ACHN (cell line): ENCODE measurements at regions not wholly inside any gene's neighbourhood (a gene's known extent, or its start where the extent isn't known, plus 50 kb on each side); places are given as distances from the start of the nearest gene placed in this dataset.
"Not testable (repeated sequence)": the region's sequence is repeated elsewhere in the genome, so short reads cannot be mapped to it uniquely, and the experiment has no call there.

Experiments used
- DNase-seq: peaks from one replicate; pipeline ENCODE4 v3.0.0-alpha.2; 2015
- in situ Hi-C: cut with HindIII; loops from 2 replicates; pipeline ENCODE4 v1.10.0; 2017; ENCODE audit warnings: low sequenced_read_pairs, low pct_ligation_motif_present, low pct_unique_long_range_greater_than_20kb

- DNase-seq, result no peak
- in situ Hi-C loops, result no loop called here
These were observed 124.0 kb upstream of the CDC42EP3 start for GRCh38 chr2:37795456-37795855.

- in situ Hi-C loops, result no loop called here
These were observed 124.5 kb upstream of the CDC42EP3 start for GRCh38 chr2:37795938-37796337.

GRCh38 chr2:37796481-37796880 lies 125.0 kb upstream of the CDC42EP3 start:
- in situ Hi-C loops, result no loop called here
- no peak for DNase-seq

More at GRCh38 chr2:37795938-37796337, 124.5 kb upstream of the CDC42EP3 start:
- no peak for DNase-seq

DNA sequence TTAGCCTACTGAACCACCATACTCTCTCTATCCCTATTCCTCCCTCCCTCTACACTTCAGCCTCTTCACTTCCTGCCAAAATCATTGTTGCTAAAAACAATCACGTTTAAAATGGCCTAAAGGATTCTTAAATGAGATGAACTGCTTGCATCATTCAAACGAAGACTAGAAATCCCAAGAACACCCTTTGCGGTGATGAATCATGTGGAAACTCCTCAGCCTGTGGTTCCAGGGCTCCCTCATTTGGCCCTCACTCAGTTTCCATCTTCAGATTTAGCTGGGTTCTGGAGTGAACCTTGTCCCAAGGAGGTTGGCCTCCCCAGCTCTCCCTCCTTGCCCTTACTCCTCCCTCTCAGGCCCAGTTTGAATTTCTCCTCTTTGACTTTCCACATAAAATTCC lies 125.6 kb upstream of the CDC42EP3 start:
- in situ Hi-C loops, result no loop called here
- no peak for DNase-seq

DNA sequence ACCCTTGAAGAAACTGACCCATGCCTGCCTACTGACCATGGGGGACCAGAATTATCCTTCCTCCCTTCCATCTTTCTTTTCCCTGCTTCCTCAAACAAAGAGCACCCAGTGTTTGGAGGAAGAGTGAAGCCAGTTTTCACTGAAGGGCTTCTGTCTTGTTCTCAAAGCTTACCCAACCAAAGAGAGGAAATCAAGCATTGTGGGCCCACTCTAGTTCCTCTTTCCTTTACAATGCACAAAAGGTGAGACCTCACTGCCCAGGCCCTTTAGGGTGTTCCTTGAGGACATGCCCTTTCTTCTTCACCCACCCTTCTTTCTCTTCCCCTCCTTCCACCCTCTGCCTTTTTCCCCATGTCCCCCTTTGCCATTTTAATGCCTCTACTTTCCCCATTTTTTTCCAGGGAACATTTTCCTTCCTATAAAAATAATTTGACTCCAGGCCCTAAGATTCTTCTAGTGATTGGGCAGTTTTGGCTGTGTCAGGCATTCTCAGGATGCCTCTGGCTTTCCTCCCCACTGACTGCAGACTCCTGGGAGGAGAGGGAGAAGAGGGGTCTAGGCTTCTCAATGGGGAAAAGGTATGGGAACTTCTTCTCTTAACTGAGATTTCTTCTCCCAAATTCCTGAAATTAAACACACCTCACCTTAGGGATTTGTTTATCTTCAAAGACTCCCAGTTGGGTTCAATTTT lies 126.6 kb upstream of the RMDN2 start:
- DNase-seq, result no peak
- in situ Hi-C loops, result no loop called here

DNA sequence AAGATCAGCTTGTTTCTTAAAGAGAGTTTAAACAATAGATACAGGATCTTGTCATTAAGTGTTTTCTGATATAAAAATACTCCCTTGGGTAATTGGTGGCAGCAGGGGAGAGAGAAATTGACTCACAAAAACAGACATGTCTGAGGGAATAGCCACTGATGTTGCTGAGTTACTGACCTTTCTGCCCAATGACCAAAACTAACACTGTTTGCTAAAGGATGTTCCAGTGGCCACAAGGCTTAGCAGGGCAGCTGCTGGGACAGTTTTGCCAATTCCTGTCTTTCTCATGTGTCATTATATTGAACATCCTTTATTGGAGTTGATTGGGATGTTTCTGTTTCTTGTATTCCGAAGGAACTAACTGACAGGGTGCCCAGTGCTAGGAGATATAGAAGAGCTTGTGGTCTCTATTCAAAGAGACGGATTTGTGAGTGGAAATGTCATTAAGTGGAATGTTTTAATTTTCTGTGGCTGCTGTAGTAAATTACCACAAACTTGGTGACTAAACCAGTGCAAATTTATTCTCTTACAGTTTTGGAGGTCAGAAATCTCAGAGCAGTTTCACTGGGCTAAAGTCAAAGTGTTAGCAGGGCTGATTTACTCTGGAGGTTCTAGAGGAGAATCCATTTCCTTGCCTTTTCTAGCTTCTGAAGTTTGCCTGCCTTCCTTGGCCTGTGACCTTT lies 124.8 kb upstream of the RMDN2 start:
- no peak for DNase-seq
- in situ Hi-C loops, result no loop called here

DNA sequence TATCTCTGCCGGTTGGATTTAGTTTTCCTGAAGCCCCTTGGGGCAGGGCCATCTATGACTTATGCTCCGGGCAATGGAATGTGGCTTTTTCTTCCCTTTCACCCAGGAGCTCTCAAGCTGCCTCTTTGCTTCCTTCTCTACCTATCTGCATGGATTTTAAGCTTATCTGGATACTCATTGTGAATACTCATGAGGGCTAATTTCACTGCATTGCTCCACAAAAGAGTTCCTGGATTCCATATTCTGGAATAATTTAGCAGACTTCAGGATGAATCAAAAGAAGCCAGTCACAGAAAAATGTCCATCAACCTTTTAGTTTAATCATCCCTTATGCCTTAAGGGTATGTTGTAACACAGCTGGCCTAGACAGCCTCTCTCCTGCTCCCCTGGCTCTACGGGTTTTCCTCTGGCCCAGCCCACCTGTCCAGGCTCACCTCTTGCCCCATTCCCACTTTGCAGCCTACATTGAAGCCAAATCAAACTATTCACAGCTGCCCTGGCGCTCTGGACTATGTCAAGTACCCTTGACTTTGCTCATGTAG lies 122.8 kb upstream of the RMDN2 start:
- DNase-seq, result no peak
- in situ Hi-C loops, result no loop called here

- DNase-seq, result peak; percentile 19
These were observed 122.1 kb upstream of the RMDN2 start for GRCh38 chr2:37802899-37803379.

DNA sequence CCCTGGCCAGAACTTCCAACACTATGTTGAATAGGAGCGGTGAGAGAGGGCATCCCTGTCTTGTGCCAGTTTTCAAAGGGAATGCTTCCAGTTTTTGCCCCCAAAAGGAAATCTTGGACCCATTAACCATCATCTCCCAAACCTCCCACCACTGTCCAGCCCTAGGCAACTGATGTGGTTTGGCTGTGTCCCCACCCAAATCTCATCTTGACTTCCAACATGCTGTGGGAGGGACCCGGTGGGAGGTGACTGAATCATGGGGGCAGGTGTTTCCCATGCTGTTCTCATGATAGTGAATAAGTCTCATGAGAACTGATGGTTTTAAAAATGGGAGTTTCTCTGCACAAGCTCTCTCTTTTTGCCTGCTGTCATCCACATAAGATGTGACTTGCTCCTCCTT lies 119.1 kb upstream of the RMDN2 start:
- DNase-seq, in situ Hi-C loops: not testable (repeated sequence)

More at GRCh38 chr2:37802899-37803379, 122.1 kb upstream of the RMDN2 start:
- in situ Hi-C loops, result no loop called here

- DNase-seq, result peak; percentile 60
- in situ Hi-C loops, result no loop called here
These were observed 115.6 kb upstream of the RMDN2 start for GRCh38 chr2:37809525-37809924.

DNA sequence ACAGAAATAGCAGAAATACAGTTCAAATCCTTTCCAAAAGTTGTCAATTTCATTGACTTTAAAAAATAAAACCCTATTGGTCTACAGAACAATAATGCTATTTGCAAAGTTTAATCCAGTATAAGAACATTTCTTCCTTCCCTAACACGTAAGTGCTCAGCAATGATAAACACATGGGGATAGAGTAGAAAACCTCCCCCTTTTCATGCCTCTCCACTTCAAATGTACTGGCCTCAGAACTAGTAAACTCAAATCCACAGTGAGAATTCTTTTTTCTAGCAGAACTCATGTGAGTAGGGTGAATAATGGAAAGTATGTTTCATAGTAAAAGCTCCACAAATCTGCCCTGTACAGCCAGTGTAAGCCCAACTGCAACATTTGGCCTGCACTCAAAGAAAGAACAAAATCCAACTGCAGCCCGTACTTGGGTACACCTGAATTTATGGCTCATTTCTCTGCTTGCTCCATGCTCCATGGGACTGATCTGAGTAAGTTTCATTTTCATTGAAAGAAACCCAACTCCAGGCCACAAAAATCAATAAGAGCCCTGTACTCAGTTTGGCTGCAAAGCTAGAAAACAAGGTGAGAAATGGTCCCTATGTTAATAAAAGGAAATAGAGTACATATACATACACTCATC lies 115.0 kb upstream of the RMDN2 start:
- in situ Hi-C loops, result no loop called here
- DNase-seq, result no peak

GRCh38 chr2:37812414-37812813 lies 112.7 kb upstream of the RMDN2 start:
- no peak for DNase-seq
- in situ Hi-C loops, result no loop called here

DNA sequence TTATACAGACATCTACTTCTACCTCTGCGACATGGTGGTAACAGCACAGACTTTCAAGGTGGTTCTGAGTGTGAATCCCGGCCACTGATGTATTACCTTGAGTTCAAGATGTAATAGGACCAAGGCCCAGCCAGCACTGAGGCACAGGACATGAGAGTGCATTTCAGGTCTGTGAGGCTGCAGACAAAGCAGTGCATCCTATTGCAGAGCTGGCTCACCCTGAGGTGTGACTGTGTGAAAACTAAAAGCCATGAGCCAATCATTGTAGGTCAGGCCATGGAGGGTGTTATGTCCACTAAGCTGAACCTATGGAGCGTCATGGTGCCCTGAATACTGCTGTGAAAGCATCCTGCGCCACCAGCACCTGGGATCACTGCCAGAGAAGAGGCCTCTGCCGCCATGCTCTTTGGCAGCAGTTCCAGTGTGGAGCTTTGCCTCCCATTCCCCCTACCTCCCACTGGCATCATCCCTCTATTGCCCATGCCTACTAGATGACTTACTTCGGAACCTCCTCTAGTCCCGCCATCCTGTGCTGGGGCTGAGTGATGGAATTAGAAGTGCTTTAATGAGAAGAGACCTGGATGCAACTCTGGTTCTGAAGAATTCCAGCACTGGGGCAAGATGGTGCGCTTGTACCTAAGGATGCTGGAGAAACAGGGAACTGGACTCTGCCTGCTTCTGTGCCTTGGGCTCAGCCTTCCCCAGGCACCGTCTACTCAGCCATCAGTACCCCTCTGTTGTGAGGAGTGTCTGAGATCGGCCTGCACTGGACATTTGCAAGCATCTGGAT lies 112.0 kb upstream of the RMDN2 start:
- DNase-seq, result no peak
- in situ Hi-C loops, result no loop called here

- DNase-seq, result no peak
- in situ Hi-C loops, result no loop called here
These were observed 109.1 kb upstream of the RMDN2 start for GRCh38 chr2:37816036-37816435.

DNA sequence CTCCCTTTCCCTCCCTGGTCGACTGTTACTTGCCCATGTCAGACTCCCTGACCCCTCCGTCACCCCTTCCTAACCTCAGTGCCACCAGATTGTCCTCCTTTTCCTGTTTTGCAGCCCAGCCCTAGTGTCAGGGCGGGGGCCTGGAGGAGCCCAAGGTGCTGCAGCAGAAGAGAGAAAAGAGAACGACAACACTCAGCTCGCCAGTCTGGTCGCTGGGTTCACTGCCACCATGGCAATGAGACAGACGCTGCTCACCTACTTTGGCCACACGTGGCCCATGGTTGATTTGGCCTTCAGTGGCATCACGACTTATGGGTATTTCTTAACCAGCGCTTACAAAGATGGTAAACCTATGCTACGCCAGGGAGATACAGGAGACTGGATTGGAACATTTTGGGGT lies 108.4 kb upstream of the RMDN2 start:
- DNase-seq, result no peak
- in situ Hi-C loops, result no loop called here

- DNase-seq, result no peak
- in situ Hi-C loops, result no loop called here
These were observed 105.9 kb upstream of the RMDN2 start for GRCh38 chr2:37819186-37819585.

DNA sequence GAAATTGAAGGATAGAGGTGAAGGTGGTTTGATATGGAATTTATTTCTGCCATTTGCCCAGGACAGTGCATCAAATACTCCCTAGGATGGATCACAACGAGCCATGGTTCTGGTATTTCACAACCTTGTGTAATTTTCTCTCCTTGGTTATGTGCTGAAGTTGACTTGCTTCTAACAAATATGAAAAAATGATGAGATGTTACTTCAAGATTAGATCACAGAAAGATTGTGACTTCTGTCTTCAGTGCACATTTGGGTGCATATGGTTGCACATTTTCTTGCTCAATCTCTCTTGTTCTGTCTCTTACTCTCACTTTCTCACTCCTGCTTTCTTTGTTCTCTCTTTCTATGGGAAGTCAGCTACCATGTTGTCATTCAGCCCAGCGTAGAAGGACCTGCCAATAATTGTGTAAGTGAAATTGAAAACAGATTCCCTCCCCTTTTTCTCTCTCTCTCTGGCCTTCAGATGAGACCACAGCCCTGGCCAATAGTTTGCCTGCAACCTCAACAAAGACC lies 104.6 kb upstream of the RMDN2 start:
- in situ Hi-C loops, result no loop called here
- no peak for DNase-seq

GRCh38 chr2:37825586-37825985 lies 99.5 kb upstream of the RMDN2 start:
- in situ Hi-C loops, result loop anchor here (25.0 kb wide), 1 partner anchor 413 kb away; no protein-coding TSS in a partner anchor

More at GRCh38 chr2:37825586-37825985, 99.5 kb upstream of the RMDN2 start:
- no peak for DNase-seq
